ENCODE measurements at regions not wholly inside any gene's neighbourhood (a gene's known extent, or its start where the extent isn't known, plus 50 kb on each side); places are given as distances from the start of the nearest gene placed in this dataset.

DNA sequence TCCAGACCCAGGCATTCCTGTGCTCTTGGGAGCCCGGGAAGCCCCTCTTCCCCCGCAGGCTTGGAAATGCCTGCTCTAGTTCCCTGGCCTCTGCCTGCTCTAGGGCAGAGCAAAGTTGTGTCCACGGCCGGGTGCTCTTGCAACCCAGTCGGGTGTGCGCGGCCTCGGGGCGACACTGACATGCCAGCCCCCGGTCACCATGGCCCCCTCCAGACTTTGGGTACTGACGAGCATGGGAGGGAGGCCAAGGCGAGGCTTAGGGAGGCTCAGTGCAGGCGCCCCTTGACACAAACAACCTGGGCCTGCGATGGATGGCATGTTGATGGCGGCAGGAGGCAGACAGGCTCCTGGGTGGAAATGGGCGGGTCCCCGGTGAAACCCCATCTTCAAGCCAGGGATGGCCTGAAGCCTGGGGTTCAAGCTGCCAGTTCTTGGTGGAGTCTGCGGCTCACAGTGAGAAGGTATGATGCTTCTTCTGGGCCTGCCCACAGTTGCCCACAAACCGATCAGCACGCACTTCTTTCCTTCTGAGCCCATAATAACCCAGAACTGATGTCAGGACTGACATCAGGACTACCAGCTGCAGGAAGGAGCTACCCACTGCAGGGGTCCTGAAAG is 689.9 kb downstream of the DSC3 start:
- TF ChIP-seq POLR2A (IDR thresholded peaks at IDR 0.05) (no peak), CTCF (IDR thresholded peaks at IDR 0.05) (no peak)
